HG03103 (cell line): ENCODE measurements at regions not wholly inside any gene's neighbourhood (a gene's known extent, or its start where the extent isn't known, plus 50 kb on each side); places are given as distances from the start of the nearest gene placed in this dataset.
A peak's percentile ranks its signal among the peaks of the same experiment; 100 is the strongest.

Experiments used
- ATAC-seq: cut with Tn5 transposase; IDR thresholded peaks from one replicate; pipeline ENCODE4 v1.9.1; 2021; ENCODE audit warnings: low read depth; ENCODE audit not compliant: unreplicated experiment

DNA sequence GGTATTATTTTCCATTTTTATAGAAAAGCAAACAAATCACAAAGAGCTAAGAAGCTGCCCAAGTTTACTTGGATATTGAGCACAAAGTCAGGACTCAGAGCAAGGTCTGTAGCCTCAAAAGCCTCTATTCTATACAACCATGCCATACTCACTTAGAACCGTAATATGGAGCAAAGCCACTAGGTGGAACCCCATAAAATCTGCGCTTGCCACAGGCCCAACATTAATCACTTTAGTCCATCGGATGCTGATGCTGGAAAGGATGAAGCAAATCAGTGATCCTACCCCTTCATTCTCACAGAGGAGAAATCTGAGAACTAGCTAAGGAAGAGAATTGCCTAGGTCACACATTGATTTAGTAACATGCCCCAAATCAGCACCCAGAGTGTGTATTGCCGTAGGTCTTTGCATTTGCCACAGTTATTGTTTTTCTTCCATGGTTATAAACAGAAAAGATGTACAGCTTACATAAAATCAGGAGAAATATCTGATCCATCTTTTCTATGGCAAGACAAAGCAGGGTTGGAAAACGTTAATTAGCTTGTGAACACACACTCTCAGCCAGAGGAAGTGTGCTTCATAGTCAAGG lies 56.7 kb upstream of the RAB38 start:
- peak; percentile 95 for ATAC-seq

DNA sequence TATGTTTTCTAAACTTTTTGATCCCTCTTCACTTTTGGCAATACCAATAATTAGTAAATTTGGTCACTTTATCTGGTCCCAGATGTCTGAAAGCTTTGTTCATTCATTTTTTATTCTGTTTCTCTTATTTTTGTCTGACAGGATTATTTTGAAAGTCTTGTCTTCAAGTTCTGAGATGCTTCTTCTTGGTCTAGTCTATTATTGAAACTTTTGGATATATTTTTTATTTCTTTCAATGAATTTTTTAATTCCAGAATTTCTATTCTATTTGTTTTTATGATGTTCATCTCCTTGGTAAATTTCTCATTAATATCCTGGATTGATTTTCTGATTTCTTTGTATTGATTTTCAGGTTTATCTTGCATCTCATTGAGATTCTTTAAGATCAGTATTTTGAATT lies 54.1 kb upstream of the RAB38 start:
- no peak for ATAC-seq
